ENCODE measurements at regions not wholly inside any gene's neighbourhood (a gene's known extent, or its start where the extent isn't known, plus 50 kb on each side); places are given as distances from the start of the nearest gene placed in this dataset.

DNA sequence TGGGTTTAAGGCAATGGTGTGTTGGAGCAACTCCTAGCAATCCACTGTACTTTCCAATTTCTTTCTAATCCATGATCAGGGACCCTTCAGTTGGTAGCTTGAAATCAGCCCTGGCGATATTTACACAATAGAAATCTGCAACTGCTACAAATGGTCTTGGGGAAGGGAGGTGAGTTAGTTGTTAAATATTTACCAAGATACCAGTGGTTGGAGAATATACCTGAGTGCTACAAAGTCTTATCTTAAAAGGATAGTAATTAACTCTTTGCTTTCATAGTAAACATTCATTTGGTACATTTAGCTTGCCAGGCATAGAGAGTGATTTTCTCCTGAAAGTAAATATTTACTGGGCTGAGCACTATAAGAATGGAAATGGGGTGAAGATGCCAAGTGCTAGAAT is 568.2 kb downstream of the BCKDHB start:
- TF ChIP-seq, protein P1, sequence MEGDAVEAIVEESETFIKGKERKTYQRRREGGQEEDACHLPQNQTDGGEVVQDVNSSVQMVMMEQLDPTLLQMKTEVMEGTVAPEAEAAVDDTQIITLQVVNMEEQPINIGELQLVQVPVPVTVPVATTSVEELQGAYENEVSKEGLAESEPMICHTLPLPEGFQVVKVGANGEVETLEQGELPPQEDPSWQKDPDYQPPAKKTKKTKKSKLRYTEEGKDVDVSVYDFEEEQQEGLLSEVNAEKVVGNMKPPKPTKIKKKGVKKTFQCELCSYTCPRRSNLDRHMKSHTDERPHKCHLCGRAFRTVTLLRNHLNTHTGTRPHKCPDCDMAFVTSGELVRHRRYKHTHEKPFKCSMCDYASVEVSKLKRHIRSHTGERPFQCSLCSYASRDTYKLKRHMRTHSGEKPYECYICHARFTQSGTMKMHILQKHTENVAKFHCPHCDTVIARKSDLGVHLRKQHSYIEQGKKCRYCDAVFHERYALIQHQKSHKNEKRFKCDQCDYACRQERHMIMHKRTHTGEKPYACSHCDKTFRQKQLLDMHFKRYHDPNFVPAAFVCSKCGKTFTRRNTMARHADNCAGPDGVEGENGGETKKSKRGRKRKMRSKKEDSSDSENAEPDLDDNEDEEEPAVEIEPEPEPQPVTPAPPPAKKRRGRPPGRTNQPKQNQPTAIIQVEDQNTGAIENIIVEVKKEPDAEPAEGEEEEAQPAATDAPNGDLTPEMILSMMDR (conservative IDR thresholded peaks at IDR 0.05): no peak
- no peak for TF ChIP-seq ZFX (IDR thresholded peaks at IDR 0.05)
